Fibroblast of pulmonary artery (primary cell): ENCODE measurements at regions not wholly inside any gene's neighbourhood (a gene's known extent, or its start where the extent isn't known, plus 50 kb on each side); places are given as distances from the start of the nearest gene placed in this dataset.

Experiments
- DNase-seq: peaks from one replicate; pipeline ENCODE4 v3.0.0-alpha.2; 2010; ENCODE audit warnings: low read depth
- H3K4me3 ChIP-seq: replicated peaks from 2 replicates; pipeline ENCODE4 v1.5.1; 2011; ENCODE audit warnings: low read depth, mild to moderate bottlenecking, control low read depth, low read length, moderate library complexity
- CTCF ChIP-seq: IDR thresholded peaks from 2 replicates; pipeline ENCODE4 v1.5.1; 2011; ENCODE audit warnings: mild to moderate bottlenecking, control low read depth, low read length, inconsistent platforms; ENCODE audit errors: missing control alignments

DNA sequence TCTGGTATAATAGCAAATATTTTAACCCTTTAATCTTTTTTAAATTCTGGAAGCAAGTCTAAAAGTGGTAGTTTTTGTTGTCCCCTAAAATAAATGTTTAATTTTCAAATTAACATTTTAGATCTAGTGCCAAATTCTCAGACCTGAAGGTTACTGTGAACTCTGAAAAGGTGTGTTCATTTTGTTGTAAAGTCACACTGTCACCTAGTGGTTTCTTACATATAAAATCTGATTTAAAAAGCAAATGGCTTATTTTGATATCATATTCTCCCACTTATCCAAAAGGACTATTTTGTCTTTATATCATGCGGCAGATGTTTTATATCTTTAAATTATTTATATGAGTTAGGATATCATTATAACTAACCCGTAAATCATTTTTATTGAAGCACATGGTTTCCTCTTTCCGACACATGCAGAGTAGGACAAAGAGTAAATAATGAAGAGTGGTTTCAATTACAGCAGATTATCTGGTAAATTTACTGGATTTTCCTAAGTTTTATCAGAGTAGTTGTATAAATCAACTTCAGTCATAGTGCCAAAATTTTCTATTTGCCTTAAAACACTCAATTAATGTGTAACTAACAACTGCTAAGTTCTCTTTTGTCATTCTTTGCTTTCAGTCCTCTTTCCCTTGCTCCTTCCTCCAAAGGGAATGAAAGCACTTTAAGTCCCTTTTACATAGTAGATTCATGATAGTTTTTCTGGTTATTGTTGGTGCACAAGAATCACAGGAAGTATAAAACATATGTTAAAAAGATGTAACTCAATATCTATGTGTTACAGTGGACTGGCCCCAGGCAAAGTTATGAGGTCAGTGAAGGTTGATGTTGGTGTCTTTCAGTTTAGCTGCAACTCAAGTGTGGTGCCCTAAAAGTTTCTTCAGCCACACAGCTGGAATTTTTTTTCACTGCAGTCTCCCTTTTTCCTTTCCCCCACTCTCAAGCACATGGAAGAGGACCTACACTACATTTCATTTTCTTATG lies 189.6 kb downstream of the COX7C start:
- no peak overlapping the region for H3K4me3 ChIP-seq
- TF ChIP-seq CTCF, result no peak
- no peak for DNase-seq

- DNase-seq, result no peak
- TF ChIP-seq CTCF, result no peak
- no peak overlapping the region for H3K4me3 ChIP-seq
Observed at GRCh38 chr5:86814315-86814714, 196.6 kb downstream of the COX7C start.

GRCh38 chr5:86814907-86815306 lies 197.2 kb downstream of the COX7C start:
- no peak for DNase-seq
- TF ChIP-seq CTCF, result no peak
- no peak overlapping the region for H3K4me3 ChIP-seq

- no peak for TF ChIP-seq CTCF
- no peak for DNase-seq
- no peak overlapping the region for H3K4me3 ChIP-seq
Observed at GRCh38 chr5:86824637-86825036, 206.9 kb downstream of the COX7C start.

DNA sequence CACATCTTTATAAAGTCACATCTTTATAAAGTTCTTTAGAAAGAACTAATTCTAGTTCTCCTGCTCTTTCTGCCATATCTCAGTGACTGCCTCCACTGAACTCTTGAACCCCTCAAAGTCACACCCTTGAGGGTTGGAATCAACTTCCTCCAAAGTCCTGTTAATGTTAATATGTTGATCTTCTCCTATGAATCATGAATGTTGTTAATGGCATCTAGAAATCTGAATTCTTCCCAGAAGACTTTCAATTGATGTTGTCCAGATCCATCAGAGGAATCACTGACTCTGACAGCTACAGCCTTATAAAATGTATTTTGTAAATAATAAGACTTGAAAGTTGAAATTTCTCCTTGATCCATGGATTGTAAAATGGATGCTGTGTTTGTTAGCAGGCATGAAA lies 213.4 kb downstream of the COX7C start:
- no peak for TF ChIP-seq CTCF
- DNase-seq, result no peak
- no peak overlapping the region for H3K4me3 ChIP-seq

- no peak overlapping the region for H3K4me3 ChIP-seq
- TF ChIP-seq CTCF, result no peak
- DNase-seq, result no peak
Observed at GRCh38 chr5:86833868-86834267, 216.1 kb downstream of the COX7C start.

- DNase-seq, result no peak
- TF ChIP-seq CTCF, result no peak
Observed at GRCh38 chr5:86837610-86838009, 219.9 kb downstream of the COX7C start.

More at GRCh38 chr5:86837610-86838009, 219.9 kb downstream of the COX7C start:
- no peak overlapping the region for H3K4me3 ChIP-seq
